Nephron (organoid): ENCODE measurements at regions not wholly inside any gene's neighbourhood (a gene's known extent, or its start where the extent isn't known, plus 50 kb on each side); places are given as distances from the start of the nearest gene placed in this dataset.

ENCODE experiments used
- H3K27ac Mint-ChIP-seq, 3 experiments: 2 replicates each; pipeline ENCODE4 v1.8.0; 2020; ENCODE audit warnings: mixed read lengths in 3 of 3, mild to moderate bottlenecking in 2 of 3, moderate library complexity in 1 of 3
- H3K27me3 Mint-ChIP-seq: 2 replicates; pipeline ENCODE4 v1.8.0; 2021; ENCODE audit warnings: low read depth, mild to moderate bottlenecking, moderate library complexity, mixed read lengths
- H3K36me3 Mint-ChIP-seq: 2 replicates; pipeline ENCODE4 v1.8.0; 2020; ENCODE audit warnings: low read depth, mixed read lengths
- H3K4me1 Mint-ChIP-seq: 2 replicates; pipeline ENCODE4 v1.8.0; 2020; ENCODE audit warnings: mixed read lengths
- H3K4me3 Mint-ChIP-seq, 3 experiments: 2 replicates each; pipeline ENCODE4 v1.8.0; 2020; ENCODE audit warnings: mild to moderate bottlenecking in 3 of 3, mixed read lengths in 3 of 3, moderate library complexity in 2 of 3
- H3K9me3 Mint-ChIP-seq: 2 replicates; pipeline ENCODE4 v1.8.0; 2020; ENCODE audit warnings: mixed read lengths
- TF ChIP-seq, protein P1 (sequence below), 3 experiments: fragments of 200-600 bp; sonication (generic); IDR thresholded peaks; one replicate each; pipeline ENCODE4 v1.5.0; 2021; ENCODE audit warnings: antibody characterized with exemption in 3 of 3; ENCODE audit not compliant: unreplicated experiment in 3 of 3

DNA sequence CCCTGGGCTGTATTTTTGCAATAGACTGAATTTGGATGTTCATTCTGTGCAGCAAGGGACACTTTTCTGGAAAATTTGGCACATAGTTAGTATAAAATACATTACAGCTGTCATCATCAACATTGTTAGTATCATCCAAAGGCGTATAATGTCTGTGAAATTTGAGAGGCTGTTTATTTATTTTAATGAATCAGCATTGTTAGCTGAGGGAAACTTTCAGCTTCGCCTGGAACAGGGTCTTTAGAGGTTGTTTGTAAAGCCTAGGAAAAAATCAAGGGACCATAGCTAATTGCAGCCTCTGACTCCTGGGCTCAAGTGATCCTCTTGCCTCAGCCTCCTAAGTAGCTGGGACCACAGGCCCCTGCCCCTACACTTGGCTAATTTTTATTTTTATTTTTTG, 106.8 kb upstream of the USP24 start:
- peak overlapping the region in 1 of 3 experiments; percentile 0 for H3K27ac Mint-ChIP-seq
- no peaks in the 10 kb centered on the region for H3K9me3 Mint-ChIP-seq
- no peak overlapping the region for H3K4me3 Mint-ChIP-seq
- peaks cover 4% of the 10 kb centered on the region for H3K27me3 Mint-ChIP-seq
- no peaks in the 10 kb centered on the region for H3K36me3 Mint-ChIP-seq
- TF ChIP-seq, protein P1, sequence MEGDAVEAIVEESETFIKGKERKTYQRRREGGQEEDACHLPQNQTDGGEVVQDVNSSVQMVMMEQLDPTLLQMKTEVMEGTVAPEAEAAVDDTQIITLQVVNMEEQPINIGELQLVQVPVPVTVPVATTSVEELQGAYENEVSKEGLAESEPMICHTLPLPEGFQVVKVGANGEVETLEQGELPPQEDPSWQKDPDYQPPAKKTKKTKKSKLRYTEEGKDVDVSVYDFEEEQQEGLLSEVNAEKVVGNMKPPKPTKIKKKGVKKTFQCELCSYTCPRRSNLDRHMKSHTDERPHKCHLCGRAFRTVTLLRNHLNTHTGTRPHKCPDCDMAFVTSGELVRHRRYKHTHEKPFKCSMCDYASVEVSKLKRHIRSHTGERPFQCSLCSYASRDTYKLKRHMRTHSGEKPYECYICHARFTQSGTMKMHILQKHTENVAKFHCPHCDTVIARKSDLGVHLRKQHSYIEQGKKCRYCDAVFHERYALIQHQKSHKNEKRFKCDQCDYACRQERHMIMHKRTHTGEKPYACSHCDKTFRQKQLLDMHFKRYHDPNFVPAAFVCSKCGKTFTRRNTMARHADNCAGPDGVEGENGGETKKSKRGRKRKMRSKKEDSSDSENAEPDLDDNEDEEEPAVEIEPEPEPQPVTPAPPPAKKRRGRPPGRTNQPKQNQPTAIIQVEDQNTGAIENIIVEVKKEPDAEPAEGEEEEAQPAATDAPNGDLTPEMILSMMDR (IDR thresholded peaks at IDR 0.05; ENCODE audit: unreplicated experiment in 3 of 3), result no peak
- peaks cover 39% of the 10 kb centered on the region for H3K4me1 Mint-ChIP-seq

DNA sequence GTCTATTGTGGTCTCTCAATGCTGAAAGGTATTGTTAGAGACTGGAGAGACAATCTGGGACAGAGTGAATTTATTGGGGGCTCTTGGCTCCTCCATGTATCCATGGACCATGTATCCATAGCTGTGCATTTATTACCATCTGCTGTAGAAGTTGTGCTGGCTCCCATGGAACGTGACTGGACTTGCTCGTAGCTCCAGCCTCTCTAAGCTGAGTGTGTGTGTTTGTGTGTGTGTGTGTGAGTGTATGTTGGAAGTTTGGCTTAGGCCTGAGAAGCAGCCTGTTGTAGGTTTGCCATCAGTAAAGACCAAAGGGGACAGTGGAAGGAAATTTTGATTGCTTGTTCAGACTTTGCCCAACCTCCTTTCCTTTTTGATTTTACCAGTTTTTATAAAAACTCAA, 105.7 kb upstream of the USP24 start:
- Mint-ChIP-seq H3K9me3 (no peaks in the 10 kb centered on the region), H3K27ac (no peak overlapping the region), H3K4me3 (no peak overlapping the region), H3K4me1 (peaks cover 39% of the 10 kb centered on the region), H3K36me3 (no peaks in the 10 kb centered on the region), H3K27me3 (peaks cover 8% of the 10 kb centered on the region)
- TF ChIP-seq, protein P1 (IDR thresholded peaks at IDR 0.05; ENCODE audit: unreplicated experiment in 3 of 3), result no peak

DNA sequence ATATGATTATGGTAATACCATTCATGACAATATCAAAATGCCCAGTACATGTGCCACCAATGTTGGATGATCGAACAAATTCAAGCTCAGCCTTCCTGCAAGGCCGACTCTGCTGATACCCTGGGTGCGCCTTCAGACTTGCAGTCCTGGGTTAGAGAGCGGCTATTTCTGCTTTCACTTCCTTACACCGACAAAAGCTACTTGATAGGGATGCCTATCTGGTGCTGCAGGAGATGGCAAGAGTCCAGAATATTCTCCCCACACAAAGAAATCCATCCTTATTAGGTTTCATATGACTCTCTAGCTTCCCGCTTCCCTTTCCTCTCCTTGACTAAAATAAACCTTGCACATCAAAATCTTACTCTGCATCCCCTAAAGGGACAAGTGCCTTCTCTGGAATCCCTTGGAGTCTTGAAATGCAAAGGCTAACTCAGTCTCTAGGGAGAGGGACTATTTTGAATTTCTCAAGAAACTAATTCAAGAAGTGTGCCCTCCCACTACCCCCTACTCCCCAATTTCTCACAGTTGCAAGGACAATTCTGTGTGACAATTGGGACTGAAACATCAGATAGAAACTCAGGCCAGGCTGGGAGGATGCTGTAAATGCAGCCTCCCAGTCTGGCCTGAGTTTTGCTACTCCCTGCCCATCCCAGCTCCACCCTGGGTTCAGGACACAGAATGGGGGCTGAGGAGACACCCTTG, 103.1 kb upstream of the USP24 start:
- Mint-ChIP-seq H3K27ac (no peak overlapping the region), H3K9me3 (no peaks in the 10 kb centered on the region), H3K4me3 (no peak overlapping the region), H3K4me1 (peaks cover 39% of the 10 kb centered on the region), H3K27me3 (peaks cover 8% of the 10 kb centered on the region), H3K36me3 (no peaks in the 10 kb centered on the region)
- TF ChIP-seq, protein P1 (IDR thresholded peaks at IDR 0.05; ENCODE audit: unreplicated experiment in 3 of 3), result no peak

DNA sequence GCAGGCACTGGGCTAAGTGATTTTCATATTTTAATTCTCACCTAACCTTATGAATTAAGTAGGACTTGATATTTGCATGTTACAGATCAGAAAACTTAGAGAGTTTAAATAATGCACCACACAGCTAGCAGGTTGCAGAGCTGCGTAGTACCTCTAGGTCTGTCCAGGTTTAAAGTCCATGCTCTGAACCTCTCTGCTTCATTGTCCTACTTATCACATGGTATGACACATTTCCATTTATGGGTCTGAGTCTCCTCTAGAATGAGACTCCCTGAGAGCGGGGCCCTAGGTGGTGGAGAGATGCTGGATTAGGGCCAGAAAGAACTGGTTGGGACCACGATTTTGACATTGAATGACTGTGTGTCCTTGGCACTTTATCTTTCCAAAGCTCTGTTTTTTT, 102.5 kb upstream of the USP24 start:
- Mint-ChIP-seq H3K9me3 (no peaks in the 10 kb centered on the region), H3K4me3 (no peak overlapping the region), H3K36me3 (no peaks in the 10 kb centered on the region), H3K27me3 (peaks cover 8% of the 10 kb centered on the region), H3K27ac (no peak overlapping the region), H3K4me1 (peaks cover 35% of the 10 kb centered on the region)
- TF ChIP-seq, protein P1 (IDR thresholded peaks at IDR 0.05; ENCODE audit: unreplicated experiment in 3 of 3), result no peak

DNA sequence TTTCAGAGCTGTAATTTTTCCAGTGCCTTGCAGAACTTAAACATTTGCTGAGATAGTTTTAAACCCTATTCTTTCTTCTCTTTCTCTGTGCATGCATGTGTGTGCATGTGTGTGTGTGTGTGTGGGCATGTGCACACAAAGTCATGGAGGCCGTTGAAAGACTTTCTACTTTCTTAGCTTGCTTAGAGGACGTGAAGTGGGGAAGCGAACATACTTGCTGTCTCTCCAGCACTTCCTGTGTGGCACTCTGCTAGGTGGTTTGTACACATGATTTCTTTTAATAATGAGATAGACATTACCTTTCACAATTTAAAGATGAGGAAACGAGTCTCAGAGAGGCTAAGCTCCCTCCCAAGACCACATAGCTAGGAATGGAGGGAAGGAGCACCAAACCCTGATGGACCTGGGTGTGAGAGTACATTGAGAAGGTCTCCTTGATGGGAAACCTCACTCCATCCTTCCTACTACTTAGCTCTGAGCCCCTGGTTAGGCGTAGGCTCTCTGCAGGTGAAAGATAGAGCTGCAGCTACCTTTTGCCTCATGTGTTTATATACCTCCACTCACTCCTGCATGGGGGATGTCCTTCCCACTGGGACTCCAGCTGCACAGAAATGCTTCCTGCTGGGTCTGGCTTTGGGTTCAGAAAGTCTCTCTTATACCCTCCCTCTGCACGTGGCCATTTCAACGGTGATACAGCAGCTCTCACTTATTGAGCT, 101.9 kb upstream of the USP24 start:
- no peaks in the 10 kb centered on the region for H3K9me3 Mint-ChIP-seq
- H3K4me1 Mint-ChIP-seq, result peaks cover 35% of the 10 kb centered on the region
- H3K36me3 Mint-ChIP-seq, result no peaks in the 10 kb centered on the region
- TF ChIP-seq, protein P1 (IDR thresholded peaks at IDR 0.05; ENCODE audit: unreplicated experiment in 3 of 3), result no peak
- peak overlapping the region in 1 of 3 experiments; percentile 13 for H3K27ac Mint-ChIP-seq
- peaks cover 8% of the 10 kb centered on the region for H3K27me3 Mint-ChIP-seq
- H3K4me3 Mint-ChIP-seq, result no peak overlapping the region
